ENCODE measurements at regions not wholly inside any gene's neighbourhood (a gene's known extent, or its start where the extent isn't known, plus 50 kb on each side); places are given as distances from the start of the nearest gene placed in this dataset.

DNA sequence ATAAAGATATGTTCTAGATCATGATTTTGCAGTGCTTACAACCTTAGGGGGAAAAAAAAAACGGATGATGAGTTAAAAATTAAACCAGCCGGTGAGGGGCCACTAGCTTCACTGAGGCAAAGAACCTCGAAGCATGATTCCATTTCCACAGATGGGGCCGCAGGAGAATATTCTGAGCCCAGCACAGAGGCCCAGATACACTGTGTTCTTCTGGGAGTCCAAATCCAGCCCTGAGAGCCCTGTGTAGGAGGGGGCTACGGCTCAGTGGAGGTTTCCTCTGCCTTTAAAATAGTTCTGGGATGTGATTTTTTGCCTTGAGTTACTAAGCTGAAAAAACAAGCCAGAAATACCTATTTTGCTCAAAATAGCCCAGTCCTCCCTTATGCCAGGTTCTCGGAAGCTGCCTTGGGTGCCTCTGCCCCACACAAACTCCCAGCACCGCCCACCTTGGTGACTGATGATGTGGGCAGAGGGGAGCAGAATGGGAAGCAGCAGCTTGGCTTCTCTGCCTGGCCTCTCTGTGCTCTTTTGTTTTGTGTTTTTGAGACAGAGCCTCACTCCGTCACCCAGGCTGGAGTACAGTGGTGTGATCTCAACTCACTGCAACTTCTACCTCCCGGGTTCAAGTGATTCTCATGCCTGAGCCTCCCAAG is 105.4 kb upstream of the BCL2L14 start:
- no TSS peak for BruUV-seq (replicated peaks)
- in situ Hi-C loops (cut with MboI) = no loop called here
- RAD21 ChIA-PET (ENCODE audit: unreplicated experiment) = no interaction called here

More for the DNA sequence above, 105.4 kb upstream of the BCL2L14 start:
- Histone ChIP-seq H3K27me3 (replicated peaks in 1 of 2; ENCODE audit: control insufficient read depth in 2 of 2, insufficient read depth in 2 of 2, low read length in 1 of 2) (no peaks in the 10 kb centered on the region), H3K27ac (ENCODE audit: control insufficient read depth, insufficient read depth) (no peak overlapping the region), H3K9ac (ENCODE audit: control insufficient read depth, insufficient read depth, low read length) (no peak overlapping the region), H3K4me2 (ENCODE audit: control insufficient read depth, insufficient read depth) (no peak overlapping the region), H3K9me3 (replicated peaks; ENCODE audit: control insufficient read depth, insufficient read depth, low read length) (no peaks in the 10 kb centered on the region), H2AFZ (ENCODE audit: control insufficient read depth, low read depth, low read length) (no peak overlapping the region), H3K4me1 (ENCODE audit: control insufficient read depth, insufficient read depth, low read length) (peaks cover 16% of the 10 kb centered on the region), H4K20me1 (ENCODE audit: control insufficient read depth, insufficient read depth) (no peaks in the 10 kb centered on the region), H3K79me2 (ENCODE audit: control insufficient read depth, insufficient read depth, low read length) (no peaks in the 10 kb centered on the region), H3K4me3 (no peak overlapping the region), H3K36me3 (ENCODE audit: control insufficient read depth in 2 of 2, insufficient read depth in 2 of 2, low read length in 1 of 2) (no peaks in the 10 kb centered on the region)
- DNase-seq (ENCODE audit: low read depth, low spot score) = no peak
- intact Hi-C loops (cut with micrococcal nuclease; ENCODE audit: unreplicated experiment) = no loop called here
- no peak for FAIRE-seq
- no peak for ATAC-seq
- CTCF ChIA-PET = no interaction called here
- 67% methylated on average over 9 of the region's 9 CpGs for whole genome bisulfite sequencing (ENCODE audit: insufficient coverage, insufficient replicate concordance, low lambda C conversion rate, missing lambda C conversion rate)
- SMC1A ChIA-PET (ENCODE audit: uncharacterized antibody, unreplicated experiment) = interaction anchor here (0.7 to 0.8 kb wide), 2 partner anchors 18 to 20 kb away, joined by 3 read pairs; no protein-coding TSS in a partner anchor
- TF ChIP-seq TCF7 (IDR thresholded peaks at IDR 0.05; ENCODE audit: borderline replicate concordance) (no peak), EP300 (IDR thresholded peaks at IDR 0.05; ENCODE audit: borderline replicate concordance in 1 of 2, control insufficient read depth in 1 of 2, low read depth in 2 of 2, low read length in 2 of 2) (no peak), RAD51 (IDR thresholded peaks at IDR 0.05) (no peak), IKZF1 (conservative IDR thresholded peaks at IDR 0.05) (no peak), RCOR1 (conservative IDR thresholded peaks at IDR 0.05; ENCODE audit: low read depth, low read length) (no peak), IRF4 (IDR thresholded peaks at IDR 0.05; ENCODE audit: low read depth, low read length) (no peak), NFXL1 (IDR thresholded peaks at IDR 0.05; ENCODE audit: borderline replicate concordance) (no peak)
- TF ChIP-seq, protein P1, sequence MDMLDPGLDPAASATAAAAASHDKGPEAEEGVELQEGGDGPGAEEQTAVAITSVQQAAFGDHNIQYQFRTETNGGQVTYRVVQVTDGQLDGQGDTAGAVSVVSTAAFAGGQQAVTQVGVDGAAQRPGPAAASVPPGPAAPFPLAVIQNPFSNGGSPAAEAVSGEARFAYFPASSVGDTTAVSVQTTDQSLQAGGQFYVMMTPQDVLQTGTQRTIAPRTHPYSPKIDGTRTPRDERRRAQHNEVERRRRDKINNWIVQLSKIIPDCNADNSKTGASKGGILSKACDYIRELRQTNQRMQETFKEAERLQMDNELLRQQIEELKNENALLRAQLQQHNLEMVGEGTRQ (IDR thresholded peaks at IDR 0.05; ENCODE audit: borderline replicate concordance, low read depth, low read length) = no peak
- TF ChIP-seq, protein P2, sequence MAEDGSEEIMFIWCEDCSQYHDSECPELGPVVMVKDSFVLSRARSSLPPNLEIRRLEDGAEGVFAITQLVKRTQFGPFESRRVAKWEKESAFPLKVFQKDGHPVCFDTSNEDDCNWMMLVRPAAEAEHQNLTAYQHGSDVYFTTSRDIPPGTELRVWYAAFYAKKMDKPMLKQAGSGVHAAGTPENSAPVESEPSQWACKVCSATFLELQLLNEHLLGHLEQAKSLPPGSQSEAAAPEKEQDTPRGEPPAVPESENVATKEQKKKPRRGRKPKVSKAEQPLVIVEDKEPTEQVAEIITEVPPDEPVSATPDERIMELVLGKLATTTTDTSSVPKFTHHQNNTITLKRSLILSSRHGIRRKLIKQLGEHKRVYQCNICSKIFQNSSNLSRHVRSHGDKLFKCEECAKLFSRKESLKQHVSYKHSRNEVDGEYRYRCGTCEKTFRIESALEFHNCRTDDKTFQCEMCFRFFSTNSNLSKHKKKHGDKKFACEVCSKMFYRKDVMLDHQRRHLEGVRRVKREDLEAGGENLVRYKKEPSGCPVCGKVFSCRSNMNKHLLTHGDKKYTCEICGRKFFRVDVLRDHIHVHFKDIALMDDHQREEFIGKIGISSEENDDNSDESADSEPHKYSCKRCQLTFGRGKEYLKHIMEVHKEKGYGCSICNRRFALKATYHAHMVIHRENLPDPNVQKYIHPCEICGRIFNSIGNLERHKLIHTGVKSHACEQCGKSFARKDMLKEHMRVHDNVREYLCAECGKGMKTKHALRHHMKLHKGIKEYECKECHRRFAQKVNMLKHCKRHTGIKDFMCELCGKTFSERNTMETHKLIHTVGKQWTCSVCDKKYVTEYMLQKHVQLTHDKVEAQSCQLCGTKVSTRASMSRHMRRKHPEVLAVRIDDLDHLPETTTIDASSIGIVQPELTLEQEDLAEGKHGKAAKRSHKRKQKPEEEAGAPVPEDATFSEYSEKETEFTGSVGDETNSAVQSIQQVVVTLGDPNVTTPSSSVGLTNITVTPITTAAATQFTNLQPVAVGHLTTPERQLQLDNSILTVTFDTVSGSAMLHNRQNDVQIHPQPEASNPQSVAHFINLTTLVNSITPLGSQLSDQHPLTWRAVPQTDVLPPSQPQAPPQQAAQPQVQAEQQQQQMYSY (CRISPR knock-in tag; IDR thresholded peaks at IDR 0.05) = no peak
- POLR2A ChIA-PET = no interaction called here

All from GM12878 (cell line).